ENCODE measurements at regions not wholly inside any gene's neighbourhood (a gene's known extent, or its start where the extent isn't known, plus 50 kb on each side); places are given as distances from the start of the nearest gene placed in this dataset.
"Not testable (repeated sequence)": the region's sequence is repeated elsewhere in the genome, so short reads cannot be mapped to it uniquely, and the experiment has no call there.

DNA sequence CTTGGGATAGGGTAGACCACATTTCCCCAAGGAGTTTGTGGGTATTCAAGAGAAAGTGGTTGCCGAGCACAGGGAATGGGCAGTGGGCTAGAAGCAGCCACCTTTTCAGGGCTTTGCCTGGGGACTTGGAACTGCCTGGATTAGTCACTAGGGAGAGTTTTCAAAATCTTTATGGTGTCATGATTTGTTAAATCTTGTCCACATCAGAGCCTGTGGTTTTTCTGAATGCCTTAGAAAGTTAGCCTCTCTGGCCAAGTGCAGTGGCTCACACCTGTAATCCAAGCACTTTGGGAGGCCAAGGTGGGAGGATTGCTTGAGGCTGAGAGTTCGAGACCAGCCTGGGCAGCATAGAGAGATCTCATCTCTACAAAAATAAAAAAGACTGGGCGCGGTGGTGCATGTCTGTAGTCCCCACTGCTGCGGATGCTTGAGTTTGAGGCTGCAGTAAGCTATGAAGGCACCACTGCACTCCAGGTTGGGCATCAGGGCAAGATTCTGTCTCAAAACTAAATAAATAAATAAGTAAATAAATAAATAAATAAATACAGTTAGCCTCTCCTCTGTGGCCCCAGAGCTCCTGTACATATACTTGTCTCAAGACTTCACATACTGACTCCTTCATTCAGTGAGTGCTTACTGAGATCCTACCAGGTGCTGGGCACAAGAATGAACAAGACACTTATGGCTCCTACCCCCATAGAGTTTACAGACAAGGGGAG lies 76.3 kb upstream of the HNF1B start:
- DNase-seq = no peak
- H3K27ac ChIP-seq = no peak overlapping the region
- H3K36me3 ChIP-seq = no peaks in the 10 kb centered on the region
- no peaks in the 10 kb centered on the region for H3K4me1 ChIP-seq
- no peaks in the 10 kb centered on the region; the same call in 1 of the 2 replicates for H3K27me3 ChIP-seq
- H3K9me3 ChIP-seq (replicated peaks) = no peaks in the 10 kb centered on the region
- H3K4me3 ChIP-seq = no peak overlapping the region

GRCh38 chr17:37820313-37820994 lies 75.6 kb upstream of the HNF1B start:
- no peak for DNase-seq
- Histone ChIP-seq H3K9me3 (replicated peaks) (no peaks in the 10 kb centered on the region), H3K27ac (no peak overlapping the region), H3K27me3 (no peaks in the 10 kb centered on the region; the same call in 1 of the 2 replicates), H3K4me1 (no peaks in the 10 kb centered on the region), H3K36me3 (no peaks in the 10 kb centered on the region), H3K4me3 (no peak overlapping the region)

DNA sequence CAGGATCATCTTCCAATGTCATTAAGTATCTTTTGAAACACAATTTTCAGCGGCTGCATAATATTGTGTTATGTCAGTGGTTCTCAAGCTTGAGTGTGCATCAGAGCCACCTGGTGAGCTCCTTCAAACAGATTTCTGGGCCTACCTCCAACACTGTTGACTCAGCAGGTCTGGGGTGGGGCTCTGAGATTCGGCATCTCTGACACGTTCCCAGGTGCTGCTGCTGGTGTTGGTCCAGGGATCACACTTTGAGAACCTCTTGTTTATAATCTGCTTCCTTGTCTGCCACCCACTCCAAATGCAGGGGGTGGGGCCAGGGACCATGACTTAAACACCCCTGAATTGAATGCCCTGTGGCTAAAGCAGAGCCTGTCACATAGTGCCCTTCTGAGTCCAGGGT lies 73.8 kb upstream of the HNF1B start:
- no peak for DNase-seq

DNA sequence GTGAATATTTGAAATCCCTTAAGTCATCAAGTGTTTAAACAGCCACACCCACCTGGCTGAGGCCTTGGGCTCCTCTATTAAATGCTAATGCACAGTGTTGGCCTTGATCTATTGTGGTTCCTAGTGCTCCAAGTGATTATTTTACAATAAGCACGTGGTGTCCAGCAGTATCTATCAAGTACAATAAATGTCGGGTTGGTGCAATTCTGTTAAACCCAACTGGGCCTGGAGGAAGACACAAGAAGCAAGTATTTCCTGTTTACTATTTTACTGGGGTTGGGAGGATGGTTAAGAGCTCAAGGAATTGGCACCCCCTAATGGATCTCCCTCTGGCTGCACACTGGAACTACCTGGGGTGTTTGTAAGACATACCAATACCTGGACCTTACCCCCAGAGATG lies 72.1 kb upstream of the HNF1B start:
- Histone ChIP-seq H3K36me3 (no peaks in the 10 kb centered on the region), H3K4me1 (no peaks in the 10 kb centered on the region), H3K4me3 (no peak overlapping the region), H3K27me3 (no peaks in the 10 kb centered on the region; the same call in 1 of the 2 replicates), H3K27ac (no peak overlapping the region), H3K9me3 (replicated peaks) (no peaks in the 10 kb centered on the region)
- DNase-seq = no peak

More for the DNA sequence above, 73.8 kb upstream of the HNF1B start:
- no peaks in the 10 kb centered on the region for H3K9me3 ChIP-seq (replicated peaks)
- H3K36me3 ChIP-seq = no peaks in the 10 kb centered on the region
- H3K4me1 ChIP-seq = no peaks in the 10 kb centered on the region
- H3K27me3 ChIP-seq = no peaks in the 10 kb centered on the region; the same call in 1 of the 2 replicates
- no peak overlapping the region for H3K27ac ChIP-seq
- H3K4me3 ChIP-seq = no peak overlapping the region

GRCh38 chr17:37815536-37815935 lies 70.7 kb upstream of the HNF1B start:
- Histone ChIP-seq H3K4me3 (no peak overlapping the region), H3K4me1 (no peaks in the 10 kb centered on the region), H3K9me3 (replicated peaks) (no peaks in the 10 kb centered on the region), H3K27me3 (no peaks in the 10 kb centered on the region; the same call in 1 of the 2 replicates), H3K27ac (no peak overlapping the region), H3K36me3 (no peaks in the 10 kb centered on the region)
- DNase-seq = no peak

GRCh38 chr17:37813751-37814150 lies 68.9 kb upstream of the HNF1B start:
- no peak for DNase-seq
- H3K4me3 ChIP-seq = no peak overlapping the region
- H3K27ac ChIP-seq = no peak overlapping the region
- no peaks in the 10 kb centered on the region for H3K4me1 ChIP-seq
- no peaks in the 10 kb centered on the region; the same call in 1 of the 2 replicates for H3K27me3 ChIP-seq
- H3K9me3 ChIP-seq (replicated peaks) = no peaks in the 10 kb centered on the region
- no peaks in the 10 kb centered on the region for H3K36me3 ChIP-seq

GRCh38 chr17:37808846-37809245 lies 64.0 kb upstream of the HNF1B start:
- not testable (repeated sequence) for H3K27ac ChIP-seq; H3K9me3 ChIP-seq (replicated peaks); H3K4me1 ChIP-seq; H3K27me3 ChIP-seq; H3K36me3 ChIP-seq; H3K4me3 ChIP-seq; DNase-seq

DNA sequence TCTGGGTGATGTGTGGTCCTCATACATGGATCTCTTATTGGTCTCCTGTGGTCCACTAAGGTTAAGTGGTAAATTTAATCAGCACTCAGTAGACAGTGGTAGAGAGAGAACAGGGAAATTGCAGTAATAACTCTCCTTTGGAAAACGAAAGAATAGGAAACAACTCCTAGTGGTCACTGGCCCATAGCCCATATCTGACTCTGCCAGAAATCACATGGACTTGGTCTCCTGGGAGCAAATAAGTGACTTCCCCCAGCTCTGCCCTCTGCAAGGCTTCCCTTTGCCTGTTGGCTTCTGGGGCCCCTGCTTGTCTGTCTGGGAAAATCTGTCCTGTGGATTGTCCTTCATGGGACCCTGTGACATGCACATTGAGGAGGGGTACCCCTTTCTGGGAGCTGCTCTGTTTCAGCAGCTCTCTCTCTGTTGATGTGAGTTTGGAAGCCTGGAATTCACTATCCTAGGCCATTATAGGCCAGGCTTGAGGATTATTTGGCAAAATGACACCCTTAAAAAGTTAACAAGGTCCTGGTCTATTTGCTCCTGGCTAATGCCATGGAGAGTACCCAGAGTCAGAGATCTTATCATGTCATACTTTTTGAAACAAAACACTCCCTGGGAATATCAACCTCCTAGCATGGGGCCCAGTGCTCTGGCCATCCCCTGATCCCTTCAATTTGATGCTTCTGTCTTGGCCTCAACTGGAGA lies 58.0 kb upstream of the HNF1B start:
- Histone ChIP-seq H3K27me3 (no peaks in the 10 kb centered on the region), H3K27ac (no peak overlapping the region), H3K36me3 (no peaks in the 10 kb centered on the region), H3K4me1 (no peaks in the 10 kb centered on the region), H3K4me3 (no peak overlapping the region), H3K9me3 (replicated peaks) (no peaks in the 10 kb centered on the region)
- DNase-seq = no peak

- H3K4me1 ChIP-seq = no peaks in the 10 kb centered on the region
- no peaks in the 10 kb centered on the region for H3K27me3 ChIP-seq
- no peak overlapping the region for H3K27ac ChIP-seq
- H3K9me3 ChIP-seq (replicated peaks) = no peaks in the 10 kb centered on the region
- no peak for DNase-seq
- H3K36me3 ChIP-seq = no peaks in the 10 kb centered on the region
- H3K4me3 ChIP-seq = no peak overlapping the region
Measured at GRCh38 chr17:37802061-37802595, 57.3 kb upstream of the HNF1B start.

GRCh38 chr17:37801171-37801570 lies 56.3 kb upstream of the HNF1B start:
- Histone ChIP-seq H3K9me3 (replicated peaks) (no peaks in the 10 kb centered on the region), H3K36me3 (no peaks in the 10 kb centered on the region), H3K4me3 (no peak overlapping the region), H3K27ac (no peak overlapping the region), H3K4me1 (no peaks in the 10 kb centered on the region), H3K27me3 (no peaks in the 10 kb centered on the region)
- DNase-seq = no peak

DNA sequence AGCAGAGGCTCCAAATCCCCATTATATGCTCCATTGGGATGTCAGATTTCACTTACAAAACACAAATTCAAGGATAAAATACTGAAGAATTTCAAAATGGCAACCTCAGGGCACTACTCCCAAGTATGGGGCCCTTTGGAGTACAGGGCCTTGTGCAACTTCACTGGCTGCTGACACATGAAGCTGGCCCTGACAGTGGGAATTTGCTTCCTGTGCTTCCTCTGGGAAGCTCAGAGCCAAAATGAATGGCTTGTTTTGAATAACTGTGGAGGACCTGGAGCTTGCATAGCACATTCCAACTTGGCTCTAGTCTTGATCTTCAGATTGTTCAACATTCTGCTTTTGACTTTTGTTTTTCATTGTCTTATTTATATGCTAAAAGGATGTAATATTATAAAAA lies 52.3 kb upstream of the HNF1B start:
- H3K4me1 ChIP-seq = no peaks in the 10 kb centered on the region

DNA sequence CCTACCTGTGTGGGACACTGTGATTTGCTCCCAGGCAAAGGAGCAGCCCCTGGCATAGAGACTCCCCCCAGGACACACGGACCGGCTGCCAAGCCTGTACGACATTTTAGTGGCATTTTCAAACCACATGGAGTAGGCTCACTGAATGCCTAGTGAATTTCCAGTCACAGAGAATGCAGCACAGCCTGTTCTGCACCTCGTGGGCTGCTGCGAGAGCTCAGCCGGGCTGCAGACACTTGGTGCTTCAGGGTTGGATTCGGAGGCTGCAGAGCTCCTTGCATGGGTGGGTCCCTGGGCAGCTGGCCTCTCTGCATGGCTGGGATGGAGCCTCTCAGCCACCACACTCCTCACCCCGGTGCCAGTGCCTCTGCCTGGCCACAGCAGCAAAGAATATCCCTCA lies 51.2 kb upstream of the HNF1B start:
- no peak overlapping the region for H3K4me3 ChIP-seq
- H3K9me3 ChIP-seq (replicated peaks) = no peaks in the 10 kb centered on the region
- no peaks in the 10 kb centered on the region; the same call in 1 of the 2 replicates for H3K27me3 ChIP-seq
- no peaks in the 10 kb centered on the region for H3K4me1 ChIP-seq
- DNase-seq = no peak
- no peak overlapping the region for H3K27ac ChIP-seq
- no peaks in the 10 kb centered on the region for H3K36me3 ChIP-seq

More for the DNA sequence above, 52.3 kb upstream of the HNF1B start:
- Histone ChIP-seq H3K27ac (no peak overlapping the region), H3K4me3 (no peak overlapping the region), H3K9me3 (replicated peaks) (no peaks in the 10 kb centered on the region), H3K27me3 (no peaks in the 10 kb centered on the region), H3K36me3 (no peaks in the 10 kb centered on the region)
- DNase-seq = no peak
